ENCODE measurements at regions not wholly inside any gene's neighbourhood (a gene's known extent, or its start where the extent isn't known, plus 50 kb on each side); places are given as distances from the start of the nearest gene placed in this dataset.
A peak's percentile ranks its signal among the peaks of the same experiment; 100 is the strongest.

- H3K4me1 Mint-ChIP-seq (ENCODE audit: unreplicated experiment): peaks cover 20% of the 10 kb centered on the region
- TF ChIP-seq CTCF (IDR thresholded peaks at IDR 0.05): peak; percentile 45
- DNase-seq (ENCODE audit: extremely low spot score, unreplicated experiment): no peak
- peak overlapping the region; percentile 18 for H3K27ac Mint-ChIP-seq (ENCODE audit: unreplicated experiment)
- no peak overlapping the region for H3K4me3 Mint-ChIP-seq (ENCODE audit: unreplicated experiment)
- H3K36me3 Mint-ChIP-seq (ENCODE audit: unreplicated experiment): no peaks in the 10 kb centered on the region
- H3K9me3 Mint-ChIP-seq (ENCODE audit: unreplicated experiment): no peaks in the 10 kb centered on the region
- peaks cover 17% of the 10 kb centered on the region for H3K27me3 Mint-ChIP-seq (ENCODE audit: unreplicated experiment)
These were observed 266.2 kb downstream of the FOXD2 start for GRCh38 chr1:47703981-47704596.

- Mint-ChIP-seq H3K9me3 (ENCODE audit: unreplicated experiment) (no peaks in the 10 kb centered on the region), H3K36me3 (ENCODE audit: unreplicated experiment) (no peaks in the 10 kb centered on the region), H3K4me1 (ENCODE audit: unreplicated experiment) (peaks cover 30% of the 10 kb centered on the region), H3K4me3 (ENCODE audit: unreplicated experiment) (no peak overlapping the region), H3K27ac (ENCODE audit: unreplicated experiment) (no peak overlapping the region), H3K27me3 (ENCODE audit: unreplicated experiment) (peaks cover 25% of the 10 kb centered on the region)
- DNase-seq (ENCODE audit: extremely low spot score, unreplicated experiment): no peak
- TF ChIP-seq CTCF (IDR thresholded peaks at IDR 0.05): no peak
These were observed 267.8 kb downstream of the FOXD2 start for GRCh38 chr1:47705517-47706130.

- Mint-ChIP-seq H3K4me3 (ENCODE audit: unreplicated experiment) (no peak overlapping the region), H3K36me3 (ENCODE audit: unreplicated experiment) (no peaks in the 10 kb centered on the region), H3K27ac (ENCODE audit: unreplicated experiment) (no peak overlapping the region), H3K27me3 (ENCODE audit: unreplicated experiment) (peaks cover 44% of the 10 kb centered on the region), H3K4me1 (ENCODE audit: unreplicated experiment) (peaks cover 32% of the 10 kb centered on the region), H3K9me3 (ENCODE audit: unreplicated experiment) (no peaks in the 10 kb centered on the region)
- TF ChIP-seq CTCF (IDR thresholded peaks at IDR 0.05): no peak
- DNase-seq (ENCODE audit: extremely low spot score, unreplicated experiment): no peak
These were observed 269.7 kb downstream of the FOXD2 start for GRCh38 chr1:47707503-47707902.

- TF ChIP-seq CTCF (IDR thresholded peaks at IDR 0.05): no peak
- H3K27ac Mint-ChIP-seq (ENCODE audit: unreplicated experiment): no peak overlapping the region
- H3K4me1 Mint-ChIP-seq (ENCODE audit: unreplicated experiment): peaks cover 29% of the 10 kb centered on the region
- peaks cover 49% of the 10 kb centered on the region for H3K27me3 Mint-ChIP-seq (ENCODE audit: unreplicated experiment)
- no peaks in the 10 kb centered on the region for H3K36me3 Mint-ChIP-seq (ENCODE audit: unreplicated experiment)
- no peaks in the 10 kb centered on the region for H3K9me3 Mint-ChIP-seq (ENCODE audit: unreplicated experiment)
- H3K4me3 Mint-ChIP-seq (ENCODE audit: unreplicated experiment): no peak overlapping the region
- DNase-seq (ENCODE audit: extremely low spot score, unreplicated experiment): no peak
These were observed 270.2 kb downstream of the FOXD2 start for GRCh38 chr1:47708019-47708535.

GRCh38 chr1:47708658-47709018, 270.8 kb downstream of the FOXD2 start:
- Mint-ChIP-seq H3K4me1 (ENCODE audit: unreplicated experiment) (peaks cover 24% of the 10 kb centered on the region), H3K27me3 (ENCODE audit: unreplicated experiment) (peaks cover 54% of the 10 kb centered on the region), H3K36me3 (ENCODE audit: unreplicated experiment) (no peaks in the 10 kb centered on the region), H3K9me3 (ENCODE audit: unreplicated experiment) (no peaks in the 10 kb centered on the region), H3K4me3 (ENCODE audit: unreplicated experiment) (no peak overlapping the region), H3K27ac (ENCODE audit: unreplicated experiment) (no peak overlapping the region)
- TF ChIP-seq CTCF (IDR thresholded peaks at IDR 0.05): no peak
- no peak for DNase-seq (ENCODE audit: extremely low spot score, unreplicated experiment)
